WTC11 (cell line): ENCODE measurements at regions not wholly inside any gene's neighbourhood (a gene's known extent, or its start where the extent isn't known, plus 50 kb on each side); places are given as distances from the start of the nearest gene placed in this dataset.

Experiments
- ATAC-seq: fragments of 200-7000 bp; cut with Tn5 transposase; 2 replicates; pipeline ENCODE4 v1.10.0; 2021; ENCODE audit warnings: mild to moderate bottlenecking, moderate library complexity
- CTCF ChIA-PET: fragments of 300-600 bp; sonication (Branson Sonifier 250); formaldehyde crosslinking; loops from one replicate; lab custom pipeline; 2021; ENCODE audit warnings: antibody characterized with exemption; lab: Charles Lee
- POLR2A ChIA-PET: fragments of 350-600 bp; sonication (Branson Sonifier 250); formaldehyde crosslinking; loops from one replicate; lab custom pipeline; 2021; ENCODE audit warnings: antibody characterized with exemption; lab: Charles Lee
- DNase-seq: peaks from one replicate; pipeline ENCODE4 v3.0.0; 2021; ENCODE audit warnings: low spot score
- H3K27ac Mint-ChIP-seq: 2 replicates; pipeline ENCODE4 v1.8.0; 2021; ENCODE audit warnings: mixed read lengths
- H3K27me3 Mint-ChIP-seq: 2 replicates; pipeline ENCODE4 v1.8.0; 2021; ENCODE audit warnings: low read depth, mild to moderate bottlenecking, moderate library complexity, mixed read lengths
- H3K36me3 Mint-ChIP-seq: 2 replicates; pipeline ENCODE4 v1.8.0; 2021; ENCODE audit warnings: mixed read lengths
- H3K4me1 Mint-ChIP-seq: 2 replicates; pipeline ENCODE4 v1.8.0; 2022; ENCODE audit warnings: mixed read lengths
- H3K4me3 Mint-ChIP-seq: 2 replicates; pipeline ENCODE4 v1.8.0; 2021; ENCODE audit warnings: mild to moderate bottlenecking, moderate library complexity, mixed read lengths
- H3K9me3 Mint-ChIP-seq: 2 replicates; pipeline ENCODE4 v1.8.0; 2021; ENCODE audit warnings: mixed read lengths
- CREM ChIP-seq: sonication (generic); formaldehyde crosslinking; IDR thresholded peaks from 2 replicates; pipeline ENCODE4 v1.8.1; 2022; ENCODE audit warnings: mild to moderate bottlenecking, missing genetic modification reagents, moderate library complexity
- EMX1 ChIP-seq: fragments of 250-450 bp; sonication (Bioruptor Pico); IDR thresholded peaks from 2 replicates; pipeline ENCODE4 v1.8.0; 2021; ENCODE audit warnings: mild to moderate bottlenecking
- ESRRA ChIP-seq: sonication (generic); formaldehyde crosslinking; IDR thresholded peaks from 2 replicates; pipeline ENCODE4 v1.8.1; 2022; ENCODE audit warnings: mild to moderate bottlenecking, missing genetic modification reagents, borderline replicate concordance
- FOXJ3 ChIP-seq: sonication (generic); formaldehyde crosslinking; IDR thresholded peaks from 2 replicates; pipeline ENCODE4 v1.9.0; 2021; ENCODE audit warnings: missing genetic modification reagents, mild to moderate bottlenecking, borderline replicate concordance
- FOXK1 ChIP-seq: sonication (generic); formaldehyde crosslinking; IDR thresholded peaks from 2 replicates; pipeline ENCODE4 v1.8.0; 2022; ENCODE audit warnings: mild to moderate bottlenecking, moderate library complexity, missing genetic modification reagents
- FOXP1 ChIP-seq: sonication (generic); formaldehyde crosslinking; IDR thresholded peaks from 2 replicates; pipeline ENCODE4 v1.8.0; 2022; ENCODE audit warnings: missing genetic modification reagents, mild to moderate bottlenecking, moderate library complexity, borderline replicate concordance
- GABPB1 ChIP-seq: sonication (generic); formaldehyde crosslinking; IDR thresholded peaks from 2 replicates; pipeline ENCODE4 v1.8.1; 2023; ENCODE audit warnings: mild to moderate bottlenecking, missing genetic modification reagents
- GTF2I ChIP-seq: fragments of 250-450 bp; sonication (Bioruptor Pico); conservative IDR thresholded peaks from 2 replicates; pipeline ENCODE4 v1.4.0; 2021; ENCODE audit warnings: mild to moderate bottlenecking
- IRF2 ChIP-seq: sonication (generic); formaldehyde crosslinking; IDR thresholded peaks from 2 replicates; pipeline ENCODE4 v1.8.0; 2022; ENCODE audit warnings: low read depth, missing genetic modification reagents, borderline replicate concordance
- MYBL2 ChIP-seq: sonication (generic); formaldehyde crosslinking; IDR thresholded peaks from 2 replicates; pipeline ENCODE4 v1.8.1; 2023; ENCODE audit warnings: mild to moderate bottlenecking, moderate library complexity, missing genetic modification reagents
- NFATC4 ChIP-seq: fragments of 250-450 bp; sonication (Bioruptor Pico); IDR thresholded peaks from 2 replicates; pipeline ENCODE4 v1.9.0; 2021; ENCODE audit warnings: mild to moderate bottlenecking
- NFYB ChIP-seq: sonication (generic); formaldehyde crosslinking; conservative IDR thresholded peaks from 2 replicates; pipeline ENCODE4 v1.8.0; 2022; ENCODE audit warnings: low read depth, missing genetic modification reagents
- NR2C2 ChIP-seq: sonication (generic); formaldehyde crosslinking; IDR thresholded peaks from 2 replicates; pipeline ENCODE4 v1.8.0; 2022; ENCODE audit warnings: mild to moderate bottlenecking, missing genetic modification reagents
- OVOL2 ChIP-seq: fragments of 250-450 bp; sonication (Bioruptor Pico); IDR thresholded peaks from 2 replicates; pipeline ENCODE4 v1.9.0; 2021; ENCODE audit warnings: mild to moderate bottlenecking, borderline replicate concordance
- RORB ChIP-seq: fragments of 250-450 bp; sonication (Bioruptor Pico); IDR thresholded peaks from 2 replicates; pipeline ENCODE4 v1.9.0; 2021; ENCODE audit warnings: mild to moderate bottlenecking
- SMAD4 ChIP-seq: sonication (generic); formaldehyde crosslinking; IDR thresholded peaks from 2 replicates; pipeline ENCODE4 v1.8.0; 2022; ENCODE audit warnings: mild to moderate bottlenecking, missing genetic modification reagents
- SOX15 ChIP-seq: fragments of 250-450 bp; sonication (Bioruptor Pico); IDR thresholded peaks from 2 replicates; pipeline ENCODE4 v1.9.0; 2021; ENCODE audit warnings: mild to moderate bottlenecking
- ZNF121 ChIP-seq: sonication (generic); formaldehyde crosslinking; IDR thresholded peaks from 2 replicates; pipeline ENCODE4 v1.8.0; 2023; ENCODE audit warnings: missing genetic modification reagents
- ZNF671 ChIP-seq: fragments of 250-450 bp; sonication (Bioruptor Pico); IDR thresholded peaks from 2 replicates; pipeline ENCODE4 v1.8.0; 2021; ENCODE audit warnings: mild to moderate bottlenecking
- TF ChIP-seq, protein P1 (sequence below): sonication (generic); formaldehyde crosslinking; IDR thresholded peaks from 2 replicates; pipeline ENCODE4 v1.8.1; 2022; ENCODE audit warnings: low read depth, mild to moderate bottlenecking, moderate library complexity, missing genetic modification reagents, borderline replicate concordance
- TF ChIP-seq, protein P2 (sequence below): fragments of 250-450 bp; sonication (Bioruptor Pico); IDR thresholded peaks from 2 replicates; pipeline ENCODE4 v1.9.0; 2021; ENCODE audit warnings: mild to moderate bottlenecking
- TF ChIP-seq, protein P3 (sequence below): sonication (generic); formaldehyde crosslinking; IDR thresholded peaks from 2 replicates; pipeline ENCODE4 v1.8.0; 2022; ENCODE audit warnings: mild to moderate bottlenecking, missing genetic modification reagents
- TF ChIP-seq, protein P4 (sequence below): sonication (generic); formaldehyde crosslinking; IDR thresholded peaks from 2 replicates; pipeline ENCODE4 v1.8.1; 2023; ENCODE audit warnings: mild to moderate bottlenecking, missing genetic modification reagents, borderline replicate concordance
- TF ChIP-seq, protein P5 (sequence below): sonication (generic); formaldehyde crosslinking; IDR thresholded peaks from 2 replicates; pipeline ENCODE4 v1.8.1; 2022; ENCODE audit warnings: mild to moderate bottlenecking, moderate library complexity, missing genetic modification reagents
- TF ChIP-seq, protein P6 (sequence below): fragments of 200-600 bp; IDR thresholded peaks from 2 replicates; pipeline ENCODE4 v1.8.0; 2022; ENCODE audit warnings: antibody characterized with exemption

DNA sequence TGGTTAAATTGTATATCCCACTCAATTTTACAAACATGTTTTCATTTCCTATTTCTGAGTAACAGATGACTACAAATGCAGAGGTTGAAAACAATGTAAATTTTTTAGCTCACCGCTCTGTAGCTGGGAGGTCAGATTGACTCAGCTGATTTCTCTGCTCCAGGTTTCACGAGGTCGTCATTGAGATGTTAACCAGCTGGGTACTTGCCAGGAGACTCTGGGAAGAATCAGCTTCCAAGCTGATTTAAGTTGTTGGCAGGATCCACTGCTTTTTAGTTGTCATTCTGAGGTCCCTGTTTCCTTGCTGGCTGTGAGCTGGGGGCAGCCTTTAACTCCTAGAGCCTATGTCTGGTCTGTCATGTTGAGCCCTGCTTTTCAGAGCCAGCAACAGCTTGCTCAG is 864.3 kb upstream of the AGA start (continued):
- TF ChIP-seq IRF2 (CRISPR knock-in tag) = no peak
- TF ChIP-seq OVOL2 (CRISPR knock-in tag) = no peak
- no peak for TF ChIP-seq RORB (CRISPR knock-in tag)
- TF ChIP-seq EMX1 (CRISPR knock-in tag) = no peak

DNA sequence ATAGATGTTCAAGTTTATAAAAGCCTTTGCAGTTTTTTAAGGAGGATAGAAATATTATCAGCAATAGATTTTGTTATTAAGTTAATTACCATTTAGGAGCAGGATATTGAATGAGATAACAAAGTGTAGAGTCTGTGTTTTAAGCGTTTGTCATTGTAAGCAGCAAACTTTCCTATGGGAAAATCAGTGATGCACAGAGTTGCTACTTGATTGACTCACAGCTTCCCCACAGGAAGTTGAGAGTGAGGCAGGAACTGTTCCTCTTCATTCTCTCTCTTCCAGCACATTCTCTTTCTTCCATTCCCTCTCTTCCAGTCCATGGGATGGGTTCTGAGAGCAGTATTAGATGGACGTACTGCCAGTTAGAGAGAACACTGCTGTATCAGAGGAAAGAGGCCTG is 867.7 kb upstream of the AGA start:
- Mint-ChIP-seq H3K4me1 (peaks cover 10% of the 10 kb centered on the region), H3K9me3 (no peaks in the 10 kb centered on the region), H3K27ac (no peak overlapping the region), H3K36me3 (no peaks in the 10 kb centered on the region), H3K4me3 (no peak overlapping the region), H3K27me3 (no peaks in the 10 kb centered on the region)
- no peak for ATAC-seq
- no peak for TF ChIP-seq GTF2I (CRISPR knock-in tag)
- no peak for TF ChIP-seq GABPB1
- TF ChIP-seq, protein P1, sequence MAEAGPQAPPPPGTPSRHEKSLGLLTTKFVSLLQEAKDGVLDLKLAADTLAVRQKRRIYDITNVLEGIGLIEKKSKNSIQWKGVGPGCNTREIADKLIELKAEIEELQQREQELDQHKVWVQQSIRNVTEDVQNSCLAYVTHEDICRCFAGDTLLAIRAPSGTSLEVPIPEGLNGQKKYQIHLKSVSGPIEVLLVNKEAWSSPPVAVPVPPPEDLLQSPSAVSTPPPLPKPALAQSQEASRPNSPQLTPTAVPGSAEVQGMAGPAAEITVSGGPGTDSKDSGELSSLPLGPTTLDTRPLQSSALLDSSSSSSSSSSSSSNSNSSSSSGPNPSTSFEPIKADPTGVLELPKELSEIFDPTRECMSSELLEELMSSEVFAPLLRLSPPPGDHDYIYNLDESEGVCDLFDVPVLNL = no peak
- no peak for TF ChIP-seq SOX15 (CRISPR knock-in tag)
- TF ChIP-seq NFATC4 (CRISPR knock-in tag) = no peak
- TF ChIP-seq, protein P2, sequence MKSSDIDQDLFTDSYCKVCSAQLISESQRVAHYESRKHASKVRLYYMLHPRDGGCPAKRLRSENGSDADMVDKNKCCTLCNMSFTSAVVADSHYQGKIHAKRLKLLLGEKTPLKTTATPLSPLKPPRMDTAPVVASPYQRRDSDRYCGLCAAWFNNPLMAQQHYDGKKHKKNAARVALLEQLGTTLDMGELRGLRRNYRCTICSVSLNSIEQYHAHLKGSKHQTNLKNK (CRISPR knock-in tag) = no peak
- no peak for TF ChIP-seq FOXJ3 (CRISPR knock-in tag)
- TF ChIP-seq, protein P3, sequence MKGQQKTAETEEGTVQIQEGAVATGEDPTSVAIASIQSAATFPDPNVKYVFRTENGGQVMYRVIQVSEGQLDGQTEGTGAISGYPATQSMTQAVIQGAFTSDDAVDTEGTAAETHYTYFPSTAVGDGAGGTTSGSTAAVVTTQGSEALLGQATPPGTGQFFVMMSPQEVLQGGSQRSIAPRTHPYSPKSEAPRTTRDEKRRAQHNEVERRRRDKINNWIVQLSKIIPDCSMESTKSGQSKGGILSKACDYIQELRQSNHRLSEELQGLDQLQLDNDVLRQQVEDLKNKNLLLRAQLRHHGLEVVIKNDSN = no peak
- TF ChIP-seq EMX1 (CRISPR knock-in tag) = no peak
- TF ChIP-seq NFYB (CRISPR knock-in tag) = no peak
- TF ChIP-seq ZNF671 = no peak
- TF ChIP-seq ZNF121 = no peak
- POLR2A ChIA-PET = no interaction called here
- no peak for DNase-seq
- CTCF ChIA-PET = no interaction called here

DNA sequence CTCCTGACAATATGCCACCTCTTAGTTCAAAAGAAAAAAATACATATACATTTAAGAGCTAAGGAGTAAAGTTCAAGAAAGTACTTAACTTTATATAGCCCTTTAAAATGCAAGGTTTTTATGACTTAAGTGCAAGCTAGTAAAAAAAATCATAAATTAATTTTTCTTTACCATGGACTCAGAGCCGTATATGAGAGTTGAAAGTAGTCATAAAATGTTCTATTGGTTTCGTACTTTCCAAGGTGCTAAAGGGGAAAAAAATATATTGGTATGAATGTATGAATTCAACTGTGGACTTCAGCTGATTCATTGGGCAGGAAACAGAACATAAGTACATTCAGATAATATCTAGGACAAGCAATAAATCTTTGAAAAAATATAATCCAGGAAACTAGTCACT is 869.8 kb upstream of the AGA start:
- CTCF ChIA-PET = no interaction called here
- H3K4me3 Mint-ChIP-seq = no peak overlapping the region
- no peaks in the 10 kb centered on the region for H3K27me3 Mint-ChIP-seq
- TF ChIP-seq, protein P4, sequence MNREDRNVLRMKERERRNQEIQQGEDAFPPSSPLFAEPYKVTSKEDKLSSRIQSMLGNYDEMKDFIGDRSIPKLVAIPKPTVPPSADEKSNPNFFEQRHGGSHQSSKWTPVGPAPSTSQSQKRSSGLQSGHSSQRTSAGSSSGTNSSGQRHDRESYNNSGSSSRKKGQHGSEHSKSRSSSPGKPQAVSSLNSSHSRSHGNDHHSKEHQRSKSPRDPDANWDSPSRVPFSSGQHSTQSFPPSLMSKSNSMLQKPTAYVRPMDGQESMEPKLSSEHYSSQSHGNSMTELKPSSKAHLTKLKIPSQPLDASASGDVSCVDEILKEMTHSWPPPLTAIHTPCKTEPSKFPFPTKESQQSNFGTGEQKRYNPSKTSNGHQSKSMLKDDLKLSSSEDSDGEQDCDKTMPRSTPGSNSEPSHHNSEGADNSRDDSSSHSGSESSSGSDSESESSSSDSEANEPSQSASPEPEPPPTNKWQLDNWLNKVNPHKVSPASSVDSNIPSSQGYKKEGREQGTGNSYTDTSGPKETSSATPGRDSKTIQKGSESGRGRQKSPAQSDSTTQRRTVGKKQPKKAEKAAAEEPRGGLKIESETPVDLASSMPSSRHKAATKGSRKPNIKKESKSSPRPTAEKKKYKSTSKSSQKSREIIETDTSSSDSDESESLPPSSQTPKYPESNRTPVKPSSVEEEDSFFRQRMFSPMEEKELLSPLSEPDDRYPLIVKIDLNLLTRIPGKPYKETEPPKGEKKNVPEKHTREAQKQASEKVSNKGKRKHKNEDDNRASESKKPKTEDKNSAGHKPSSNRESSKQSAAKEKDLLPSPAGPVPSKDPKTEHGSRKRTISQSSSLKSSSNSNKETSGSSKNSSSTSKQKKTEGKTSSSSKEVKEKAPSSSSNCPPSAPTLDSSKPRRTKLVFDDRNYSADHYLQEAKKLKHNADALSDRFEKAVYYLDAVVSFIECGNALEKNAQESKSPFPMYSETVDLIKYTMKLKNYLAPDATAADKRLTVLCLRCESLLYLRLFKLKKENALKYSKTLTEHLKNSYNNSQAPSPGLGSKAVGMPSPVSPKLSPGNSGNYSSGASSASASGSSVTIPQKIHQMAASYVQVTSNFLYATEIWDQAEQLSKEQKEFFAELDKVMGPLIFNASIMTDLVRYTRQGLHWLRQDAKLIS (CRISPR knock-in tag) = no peak
- TF ChIP-seq, all 79 proteins: peak for 0
- Mint-ChIP-seq H3K36me3 (no peaks in the 10 kb centered on the region), H3K27ac (no peak overlapping the region), H3K9me3 (no peaks in the 10 kb centered on the region), H3K4me1 (peaks cover 1% of the 10 kb centered on the region)
- ATAC-seq (no peak), DNase-seq (no peak)
- POLR2A ChIA-PET = interaction anchor here (0.6 kb wide), 1 partner anchor 99 kb away, joined by 3 read pairs; no protein-coding TSS in a partner anchor

DNA sequence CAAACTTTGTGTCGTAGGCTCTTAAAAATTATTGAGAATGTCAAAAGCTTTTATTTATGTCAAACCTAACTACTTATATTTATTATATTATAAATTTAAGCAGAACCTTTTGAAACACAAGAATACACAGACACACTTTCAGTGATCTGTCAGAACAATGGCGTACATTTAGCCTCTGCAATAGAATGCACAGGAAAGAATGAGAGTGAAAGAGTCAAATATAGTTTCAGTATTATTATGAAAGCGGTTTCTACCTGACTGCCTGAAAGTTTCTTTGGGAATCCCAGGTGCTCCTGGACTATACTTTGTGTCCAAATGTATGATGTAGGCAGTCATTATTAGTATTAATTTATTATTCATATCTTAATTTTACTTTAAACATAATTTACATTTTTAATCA is 872.0 kb upstream of the AGA start:
- CTCF ChIA-PET = no interaction called here
- no peak overlapping the region for H3K27ac Mint-ChIP-seq
- DNase-seq (no peak), ATAC-seq (no peak)
- H3K27me3 Mint-ChIP-seq = no peaks in the 10 kb centered on the region
- no peaks in the 10 kb centered on the region; the same call in 1 of the 2 replicates for H3K36me3 Mint-ChIP-seq
- no peaks in the 10 kb centered on the region for H3K4me1 Mint-ChIP-seq
- peaks cover 2% of the 10 kb centered on the region for H3K9me3 Mint-ChIP-seq
- POLR2A ChIA-PET = no interaction called here
- no peak overlapping the region for H3K4me3 Mint-ChIP-seq
- TF ChIP-seq MYBL2 (CRISPR knock-in tag) (no peak), SMAD4 (CRISPR knock-in tag) (no peak), FOXK1 (CRISPR knock-in tag) (no peak), ESRRA (no peak), FOXP1 (CRISPR knock-in tag) (no peak), NR2C2 (CRISPR knock-in tag) (no peak), SOX15 (CRISPR knock-in tag) (no peak), NFATC4 (CRISPR knock-in tag) (no peak), ZNF121 (no peak), GTF2I (CRISPR knock-in tag) (no peak), CREM (CRISPR knock-in tag) (no peak)
- TF ChIP-seq, protein P5, sequence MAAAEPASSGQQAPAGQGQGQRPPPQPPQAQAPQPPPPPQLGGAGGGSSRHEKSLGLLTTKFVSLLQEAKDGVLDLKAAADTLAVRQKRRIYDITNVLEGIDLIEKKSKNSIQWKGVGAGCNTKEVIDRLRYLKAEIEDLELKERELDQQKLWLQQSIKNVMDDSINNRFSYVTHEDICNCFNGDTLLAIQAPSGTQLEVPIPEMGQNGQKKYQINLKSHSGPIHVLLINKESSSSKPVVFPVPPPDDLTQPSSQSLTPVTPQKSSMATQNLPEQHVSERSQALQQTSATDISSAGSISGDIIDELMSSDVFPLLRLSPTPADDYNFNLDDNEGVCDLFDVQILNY = no peak
- TF ChIP-seq, protein P6, sequence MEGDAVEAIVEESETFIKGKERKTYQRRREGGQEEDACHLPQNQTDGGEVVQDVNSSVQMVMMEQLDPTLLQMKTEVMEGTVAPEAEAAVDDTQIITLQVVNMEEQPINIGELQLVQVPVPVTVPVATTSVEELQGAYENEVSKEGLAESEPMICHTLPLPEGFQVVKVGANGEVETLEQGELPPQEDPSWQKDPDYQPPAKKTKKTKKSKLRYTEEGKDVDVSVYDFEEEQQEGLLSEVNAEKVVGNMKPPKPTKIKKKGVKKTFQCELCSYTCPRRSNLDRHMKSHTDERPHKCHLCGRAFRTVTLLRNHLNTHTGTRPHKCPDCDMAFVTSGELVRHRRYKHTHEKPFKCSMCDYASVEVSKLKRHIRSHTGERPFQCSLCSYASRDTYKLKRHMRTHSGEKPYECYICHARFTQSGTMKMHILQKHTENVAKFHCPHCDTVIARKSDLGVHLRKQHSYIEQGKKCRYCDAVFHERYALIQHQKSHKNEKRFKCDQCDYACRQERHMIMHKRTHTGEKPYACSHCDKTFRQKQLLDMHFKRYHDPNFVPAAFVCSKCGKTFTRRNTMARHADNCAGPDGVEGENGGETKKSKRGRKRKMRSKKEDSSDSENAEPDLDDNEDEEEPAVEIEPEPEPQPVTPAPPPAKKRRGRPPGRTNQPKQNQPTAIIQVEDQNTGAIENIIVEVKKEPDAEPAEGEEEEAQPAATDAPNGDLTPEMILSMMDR = no peak
